IMR-90 (cell line): ENCODE measurements at regions not wholly inside any gene's neighbourhood (a gene's known extent, or its start where the extent isn't known, plus 50 kb on each side); places are given as distances from the start of the nearest gene placed in this dataset.

Source experiments
- ATAC-seq: fragments of 200-7000 bp; cut with Tn5 transposase; 2 replicates; pipeline ENCODE4 v1.9.1; 2020; ENCODE audit warnings: low read depth, mild to moderate bottlenecking, moderate library complexity
- BruUV-seq: library from RNA; stranded (reverse); fragments of 400-500 nt; replicated peaks from 2 replicates; lab custom pipeline; 2021; lab: Mats Ljungman, UMichigan
- CTCF ChIA-PET: fragments of 300-600 bp; formaldehyde crosslinking; extraction: SDS; loops from one replicate; lab custom pipeline; 2021; ENCODE audit warnings: antibody characterized with exemption; lab: Yijun Ruan, JAX
- POLR2A ChIA-PET: fragments of 300-600 bp; sonication (Branson Sonifier 250); formaldehyde crosslinking; loops from one replicate; lab custom pipeline; 2022; ENCODE audit warnings: antibody characterized with exemption; ENCODE audit not compliant: unreplicated experiment; lab: Charles Lee
- DNase-seq: peaks from one replicate; pipeline ENCODE4 v3.0.0; 2013
- H2AFZ ChIP-seq: replicated peaks from 2 replicates; pipeline ENCODE3; 2013; ENCODE audit warnings: low read length, mild to moderate bottlenecking; ENCODE audit not compliant: poor library complexity
- H2AK5ac ChIP-seq: 2 replicates; pipeline ENCODE4 v1.6.1; 2013; ENCODE audit warnings: low read depth, low read length, inconsistent platforms
- H2AK9ac ChIP-seq: replicated peaks from 2 replicates; pipeline ENCODE3; 2013; ENCODE audit warnings: mild to moderate bottlenecking, low read depth, low read length, moderate library complexity; ENCODE audit not compliant: poor library complexity
- H2BK120ac ChIP-seq: 2 replicates; pipeline ENCODE4 v1.6.1; 2013; ENCODE audit warnings: low read depth, low read length, inconsistent platforms
- H2BK15ac ChIP-seq: 3 replicates; pipeline ENCODE4 v1.6.1; 2013; ENCODE audit warnings: low read depth, low read length, inconsistent platforms
- H2BK20ac ChIP-seq: 2 replicates; pipeline ENCODE4 v1.6.1; 2013; ENCODE audit warnings: low read depth, mild to moderate bottlenecking, inconsistent platforms, low read length, moderate library complexity
- H2BK5ac ChIP-seq: 2 replicates; pipeline ENCODE4 v1.6.1; 2013; ENCODE audit warnings: mild to moderate bottlenecking, low read depth, low read length, inconsistent platforms; ENCODE audit not compliant: poor library complexity, severe bottlenecking
- H3K14ac ChIP-seq: replicated peaks from 2 replicates; pipeline ENCODE4 v1.6.1; 2013; ENCODE audit warnings: low read depth, low read length, inconsistent platforms
- H3K18ac ChIP-seq: 2 replicates; pipeline ENCODE4 v1.6.1; 2013; ENCODE audit warnings: low read depth, low read length, control low read depth
- H3K23ac ChIP-seq: 2 replicates; pipeline ENCODE4 v1.6.1; 2013; ENCODE audit warnings: low read depth, low read length, inconsistent platforms
- H3K27ac ChIP-seq: 2 replicates; pipeline ENCODE4 v1.5.1; 2013; ENCODE audit warnings: mild to moderate bottlenecking, control low read depth, low read length; ENCODE audit not compliant: insufficient read depth
- H3K27me3 ChIP-seq: 2 replicates; pipeline ENCODE4 v1.6.1; 2013; ENCODE audit warnings: low read length; ENCODE audit not compliant: control insufficient read depth, insufficient read depth
- H3K36me3 ChIP-seq: 2 replicates; pipeline ENCODE4 v1.6.1; 2013; ENCODE audit warnings: low read length, mixed read lengths; ENCODE audit not compliant: control insufficient read depth, insufficient read depth
- H3K4ac ChIP-seq: 2 replicates; pipeline ENCODE4 v1.6.1; 2013; ENCODE audit warnings: low read depth, low read length, inconsistent platforms
- H3K4me1 ChIP-seq: 2 replicates; pipeline ENCODE4 v1.6.1; 2013; ENCODE audit warnings: low read length, mixed read lengths; ENCODE audit not compliant: control insufficient read depth, insufficient read depth
- H3K4me2 ChIP-seq: 2 replicates; pipeline ENCODE4 v1.6.1; 2013; ENCODE audit warnings: low read depth, mild to moderate bottlenecking, control low read depth, low read length, moderate library complexity
- H3K4me3 ChIP-seq: 2 replicates; pipeline ENCODE4 v1.5.1; 2013; ENCODE audit warnings: low read depth, mild to moderate bottlenecking, control low read depth, low read length, moderate library complexity; ENCODE audit not compliant: insufficient read depth
- H3K56ac ChIP-seq: 2 replicates; pipeline ENCODE4 v1.6.1; 2013; ENCODE audit warnings: low read length, inconsistent platforms; ENCODE audit not compliant: insufficient read depth; ENCODE audit errors: extremely low read depth
- H3K79me1 ChIP-seq, 2 experiments: 2 replicates each; pipeline ENCODE4 v1.6.1; 2013; ENCODE audit warnings: low read length in 2 of 2, inconsistent platforms in 1 of 2, low read depth in 1 of 2
- H3K9ac ChIP-seq: 2 replicates; pipeline ENCODE4 v1.6.1; 2013; ENCODE audit warnings: low read depth, low read length, control low read depth
- H3K9me1 ChIP-seq: 2 replicates; pipeline ENCODE4 v1.6.1; 2013; ENCODE audit warnings: low read length, inconsistent platforms; ENCODE audit not compliant: insufficient read depth
- H3K9me3 ChIP-seq: 2 replicates; pipeline ENCODE4 v1.6.1; 2013; ENCODE audit warnings: low read length; ENCODE audit not compliant: control insufficient read depth, insufficient read depth
- H4K20me1 ChIP-seq: 2 replicates; pipeline ENCODE4 v1.6.1; 2013; ENCODE audit warnings: low read length, inconsistent platforms; ENCODE audit not compliant: insufficient read depth
- H4K5ac ChIP-seq: 2 replicates; pipeline ENCODE4 v1.6.1; 2013; ENCODE audit warnings: mild to moderate bottlenecking, low read depth, low read length, control low read depth
- H4K8ac ChIP-seq, 2 experiments: 2 replicates each; pipeline ENCODE4 v1.6.1; 2013; ENCODE audit warnings: low read depth in 2 of 2, low read length in 2 of 2, control low read depth in 1 of 2, inconsistent platforms in 1 of 2
- H4K91ac ChIP-seq: 2 replicates; pipeline ENCODE4 v1.6.1; 2013; ENCODE audit warnings: low read depth, low read length, inconsistent platforms; ENCODE audit not compliant: insufficient read depth
- BHLHE40 ChIP-seq: fragments of 150-350 bp; IDR thresholded peaks from 2 replicates; pipeline ENCODE4 v1.6.1; 2016; ENCODE audit warnings: mild to moderate bottlenecking, low read depth, low read length
- CEBPB ChIP-seq: IDR thresholded peaks from 2 replicates; pipeline ENCODE4 v1.6.1; 2012; ENCODE audit warnings: low read depth, low read length, improper control_type of control experiment
- CHD1 ChIP-seq: IDR thresholded peaks from 2 replicates; pipeline ENCODE4 v1.6.1; 2012; ENCODE audit warnings: low read depth, low read length, improper control_type of control experiment
- CTCF ChIP-seq: conservative IDR thresholded peaks from 2 replicates; pipeline ENCODE4 v1.5.1; 2012; ENCODE audit warnings: mild to moderate bottlenecking, low read depth, low read length, improper control_type of control experiment
- ELK1 ChIP-seq: fragments of 150-350 bp; IDR thresholded peaks from 2 replicates; pipeline ENCODE4 v1.6.1; 2016; ENCODE audit warnings: low read depth, mild to moderate bottlenecking, low read length, moderate library complexity, borderline replicate concordance
- FOS ChIP-seq: fragments of 150-350 bp; IDR thresholded peaks from 2 replicates; pipeline ENCODE4 v1.6.1; 2016; ENCODE audit warnings: low read depth, low read length
- MAFK ChIP-seq: IDR thresholded peaks from 2 replicates; pipeline ENCODE4 v1.6.1; 2012; ENCODE audit warnings: low read depth, low read length, improper control_type of control experiment
- MAZ ChIP-seq: IDR thresholded peaks from 2 replicates; pipeline ENCODE4 v1.6.1; 2012; ENCODE audit warnings: low read depth, mild to moderate bottlenecking, low read length, improper control_type of control experiment, moderate library complexity, borderline replicate concordance
- MXI1 ChIP-seq: IDR thresholded peaks from 2 replicates; pipeline ENCODE4 v1.6.1; 2012; ENCODE audit warnings: low read depth, mild to moderate bottlenecking, low read length, moderate library complexity, borderline replicate concordance
- NFE2L2 ChIP-seq: fragments of 150-350 bp; IDR thresholded peaks from 2 replicates; pipeline ENCODE4 v1.6.1; 2016; ENCODE audit warnings: low read depth, mild to moderate bottlenecking, low read length
- POLR2A ChIP-seq: IDR thresholded peaks from 2 replicates; pipeline ENCODE4 v1.6.1; 2012; ENCODE audit warnings: mild to moderate bottlenecking, low read depth, low read length
- RAD21 ChIP-seq: IDR thresholded peaks from 2 replicates; pipeline ENCODE4 v1.6.1; 2012; ENCODE audit warnings: low read length, improper control_type of control experiment
- RFX5 ChIP-seq: IDR thresholded peaks from 2 replicates; pipeline ENCODE4 v1.8.0; 2012; ENCODE audit warnings: low read depth, mild to moderate bottlenecking, low read length, moderate library complexity
- SMC3 ChIP-seq: fragments of 150-350 bp; IDR thresholded peaks from 2 replicates; pipeline ENCODE4 v1.6.1; 2016; ENCODE audit warnings: low read depth, mild to moderate bottlenecking, antibody characterized with exemption, low read length, moderate library complexity
- USF2 ChIP-seq: fragments of 150-350 bp; IDR thresholded peaks from 2 replicates; pipeline ENCODE4 v1.6.1; 2017; ENCODE audit warnings: mild to moderate bottlenecking, antibody characterized with exemption, low read length, low read depth
- WGBS, 2 experiments: methylation state at CpG; one replicate each; pipeline versions ENCODE4 v1.1.5 to v1.1.7; 2013; ENCODE audit warnings: missing lambda C conversion rate in 2 of 2; ENCODE audit not compliant: insufficient read length in 1 of 2; ENCODE audit errors: extremely low coverage in 2 of 2; 5-methylcytosine and 5-hydroxymethylcytosine counted together
- dilution Hi-C: fragments of 300-500 bp; cut with HindIII; formaldehyde crosslinking; loops from one replicate; pipeline ENCODE4 v1.14.3; 2018; ENCODE audit warnings: low sequenced_read_pairs; ENCODE audit not compliant: unreplicated experiment
- in situ Hi-C: fragments of 300-500 bp; cut with MboI; formaldehyde crosslinking; loops from 3 replicates; pipeline ENCODE4 v1.14.3; 2019; ENCODE audit warnings: low sequenced_read_pairs, inconsistent platforms, mixed read lengths
- intact Hi-C: fragments of 100-400 bp; cut with micrococcal nuclease; formaldehyde crosslinking; loops from 2 replicates; pipeline ENCODE4 v1.10.0; 2022

- H3K27ac ChIP-seq, result no peak overlapping the region
- no peaks in the 10 kb centered on the region for H3K79me1 ChIP-seq
- no peak overlapping the region for H4K5ac ChIP-seq
- no peaks in the 10 kb centered on the region for H4K20me1 ChIP-seq
- no peak overlapping the region for H3K56ac ChIP-seq
- no peak overlapping the region for H3K4ac ChIP-seq
- H3K4me2 ChIP-seq, result no peak overlapping the region
- ChIA-PET CTCF (no interaction called here), POLR2A (no interaction called here)
- H2AFZ ChIP-seq, result no peak overlapping the region
- ATAC-seq (peak; percentile 48; the same call in 1 of the 2 replicates), DNase-seq (peak; percentile 29)
- intact Hi-C loops, result no loop called here
- no peak overlapping the region for H3K4me3 ChIP-seq
- H2BK120ac ChIP-seq, result no peak overlapping the region
- H3K9ac ChIP-seq, result no peak overlapping the region
- H4K91ac ChIP-seq, result no peak overlapping the region
- H2BK5ac ChIP-seq, result no peak overlapping the region
- no peak overlapping the region for H3K14ac ChIP-seq
- no peak overlapping the region for H3K23ac ChIP-seq
- no peaks in the 10 kb centered on the region for H3K27me3 ChIP-seq
- no peak overlapping the region for H2BK15ac ChIP-seq
- in situ Hi-C loops, result no loop called here
- no peak overlapping the region for H4K8ac ChIP-seq
- H3K4me1 ChIP-seq, result no peaks in the 10 kb centered on the region
- H2BK20ac ChIP-seq, result no peak overlapping the region
- whole genome bisulfite sequencing, 2 experiments, result 29% methylated on average over 3 of the region's 14 CpGs; no CpG with 5 or more reads in 1 of the 2 experiments
- no peak overlapping the region for H2AK9ac ChIP-seq
- no peak overlapping the region for H3K18ac ChIP-seq
- H3K9me1 ChIP-seq, result no peaks in the 10 kb centered on the region
- dilution Hi-C loops, result no loop called here
- no peaks in the 10 kb centered on the region for H3K36me3 ChIP-seq
- BruUV-seq, result no TSS peak
- H2AK5ac ChIP-seq, result no peak overlapping the region
- no peaks in the 10 kb centered on the region for H3K9me3 ChIP-seq
- peak; percentile 59 for TF ChIP-seq CTCF
- TF ChIP-seq MXI1, result no peak
- TF ChIP-seq CEBPB, result peak; percentile 34; the same call in 1 of the 2 replicates
- peak; percentile 50 for TF ChIP-seq RAD21
- no peak for TF ChIP-seq BHLHE40
- TF ChIP-seq RFX5, result no peak
- TF ChIP-seq SMC3, result peak; percentile 56
- no peak for TF ChIP-seq FOS
- no peak for TF ChIP-seq ELK1
- TF ChIP-seq POLR2A, result no peak
- no peak for TF ChIP-seq CHD1
- no peak for TF ChIP-seq USF2
- TF ChIP-seq MAZ, result no peak
- TF ChIP-seq NFE2L2, result no peak
- TF ChIP-seq MAFK, result no peak
Observed at GRCh38 chr10:94279835-94280709, 82.7 kb downstream of the NOC3L start.
